ENCODE measurements at regions not wholly inside any gene's neighbourhood (a gene's known extent, or its start where the extent isn't known, plus 50 kb on each side); places are given as distances from the start of the nearest gene placed in this dataset.

- no peak overlapping the region for H3K4me3 ChIP-seq (ENCODE audit: low read depth in 1 of 3, low read length in 3 of 3)
- FAIRE-seq (no peak), DNase-seq (no peak)
- H3K4me1 ChIP-seq (ENCODE audit: control insufficient read depth in 3 of 3, insufficient read depth in 2 of 3, low read depth in 1 of 3, low read length in 2 of 3): no peaks in the 10 kb centered on the region
- no peaks in the 10 kb centered on the region for H3K27me3 ChIP-seq (ENCODE audit: control insufficient read depth in 3 of 3, insufficient read depth in 3 of 3, low read length in 3 of 3)
- no peaks in the 10 kb centered on the region for H3K36me3 ChIP-seq (ENCODE audit: control insufficient read depth in 3 of 3, insufficient read depth in 2 of 3, low read depth in 1 of 3, low read length in 3 of 3)
- H3K9me3 ChIP-seq (ENCODE audit: control insufficient read depth in 2 of 2, insufficient read depth in 1 of 2, low read depth in 1 of 2, low read length in 1 of 2): no peaks in the 10 kb centered on the region
- WGBS, 3 donors: 47 to 49% (median 47%) methylated on average over 8 of the region's 8 CpGs
- H3K27ac ChIP-seq (ENCODE audit: low read depth in 1 of 3, low read length in 2 of 3): no peak overlapping the region
Measured at GRCh38 chr17:5816491-5817070, 232.3 kb upstream of the NLRP1 start.

GRCh38 chr17:5817475-5818395 lies 233.4 kb upstream of the NLRP1 start:
- FAIRE-seq (no peak), DNase-seq (no peak)
- 81 to 84% (median 84%) methylated on average over 4 of the region's 4 CpGs for WGBS, 3 donors
- H3K27me3 ChIP-seq (ENCODE audit: control insufficient read depth in 3 of 3, insufficient read depth in 3 of 3, low read length in 3 of 3): no peaks in the 10 kb centered on the region
- no peak overlapping the region for H3K27ac ChIP-seq (ENCODE audit: low read depth in 1 of 3, low read length in 2 of 3)
- no peaks in the 10 kb centered on the region for H3K9me3 ChIP-seq (ENCODE audit: control insufficient read depth in 2 of 2, insufficient read depth in 1 of 2, low read depth in 1 of 2, low read length in 1 of 2)
- H3K4me3 ChIP-seq (ENCODE audit: low read depth in 1 of 3, low read length in 3 of 3): no peak overlapping the region
- H3K36me3 ChIP-seq (ENCODE audit: control insufficient read depth in 3 of 3, insufficient read depth in 2 of 3, low read depth in 1 of 3, low read length in 3 of 3): no peaks in the 10 kb centered on the region
- no peaks in the 10 kb centered on the region for H3K4me1 ChIP-seq (ENCODE audit: control insufficient read depth in 3 of 3, insufficient read depth in 2 of 3, low read depth in 1 of 3, low read length in 2 of 3)

GRCh38 chr17:5819396-5819795 lies 235.1 kb upstream of the NLRP1 start:
- Histone ChIP-seq H3K27ac (ENCODE audit: low read depth in 1 of 3, low read length in 2 of 3) (no peak overlapping the region), H3K27me3 (ENCODE audit: control insufficient read depth in 3 of 3, insufficient read depth in 3 of 3, low read length in 3 of 3) (no peaks in the 10 kb centered on the region), H3K9me3 (ENCODE audit: control insufficient read depth in 2 of 2, insufficient read depth in 1 of 2, low read depth in 1 of 2, low read length in 1 of 2) (no peaks in the 10 kb centered on the region), H3K4me1 (ENCODE audit: control insufficient read depth in 3 of 3, insufficient read depth in 2 of 3, low read depth in 1 of 3, low read length in 2 of 3) (no peaks in the 10 kb centered on the region), H3K36me3 (ENCODE audit: control insufficient read depth in 3 of 3, insufficient read depth in 2 of 3, low read depth in 1 of 3, low read length in 3 of 3) (no peaks in the 10 kb centered on the region), H3K4me3 (ENCODE audit: low read depth in 1 of 3, low read length in 3 of 3) (no peak overlapping the region)
- no peak for FAIRE-seq
- DNase-seq: no peak
- WGBS, 3 donors: 60 to 81% (median 78%) methylated on average over 2 of the region's 2 CpGs

GRCh38 chr17:5819921-5820685 lies 235.8 kb upstream of the NLRP1 start:
- Histone ChIP-seq H3K27ac (ENCODE audit: low read depth in 1 of 3, low read length in 2 of 3) (no peak overlapping the region), H3K4me1 (ENCODE audit: control insufficient read depth in 3 of 3, insufficient read depth in 2 of 3, low read depth in 1 of 3, low read length in 2 of 3) (no peaks in the 10 kb centered on the region), H3K4me3 (ENCODE audit: low read depth in 1 of 3, low read length in 3 of 3) (no peak overlapping the region), H3K36me3 (ENCODE audit: control insufficient read depth in 3 of 3, insufficient read depth in 2 of 3, low read depth in 1 of 3, low read length in 3 of 3) (no peaks in the 10 kb centered on the region), H3K9me3 (ENCODE audit: control insufficient read depth in 2 of 2, insufficient read depth in 1 of 2, low read depth in 1 of 2, low read length in 1 of 2) (no peaks in the 10 kb centered on the region), H3K27me3 (ENCODE audit: control insufficient read depth in 3 of 3, insufficient read depth in 3 of 3, low read length in 3 of 3) (no peaks in the 10 kb centered on the region)
- no peak for DNase-seq
- WGBS, 3 donors: 79 to 86% (median 83%) methylated on average over 13 of the region's 13 CpGs
- no peak for FAIRE-seq

GRCh38 chr17:5820721-5821456 lies 236.6 kb upstream of the NLRP1 start:
- Histone ChIP-seq H3K27ac (ENCODE audit: low read depth in 1 of 3, low read length in 2 of 3) (no peak overlapping the region), H3K4me1 (ENCODE audit: control insufficient read depth in 3 of 3, insufficient read depth in 2 of 3, low read depth in 1 of 3, low read length in 2 of 3) (no peaks in the 10 kb centered on the region), H3K36me3 (ENCODE audit: control insufficient read depth in 3 of 3, insufficient read depth in 2 of 3, low read depth in 1 of 3, low read length in 3 of 3) (no peaks in the 10 kb centered on the region), H3K27me3 (ENCODE audit: control insufficient read depth in 3 of 3, insufficient read depth in 3 of 3, low read length in 3 of 3) (no peaks in the 10 kb centered on the region), H3K4me3 (ENCODE audit: low read depth in 1 of 3, low read length in 3 of 3) (no peak overlapping the region), H3K9me3 (ENCODE audit: control insufficient read depth in 2 of 2, insufficient read depth in 1 of 2, low read depth in 1 of 2, low read length in 1 of 2) (no peaks in the 10 kb centered on the region)
- DNase-seq: no peak
- FAIRE-seq: no peak
- 57 to 64% (median 58%) methylated on average over 10 of the region's 10 CpGs for WGBS, 3 donors

- no peak for FAIRE-seq
- WGBS, 3 donors: 65 to 80% (median 79%) methylated on average over 4 of the region's 4 CpGs
Measured at GRCh38 chr17:5821803-5822202, 237.5 kb upstream of the NLRP1 start.

GRCh38 chr17:5822281-5823060 lies 238.2 kb upstream of the NLRP1 start:
- peaks cover 0 to 3% of the 10 kb centered on the region in 2 donors for H3K9me3 ChIP-seq (ENCODE audit: control insufficient read depth in 2 of 2, insufficient read depth in 1 of 2, low read depth in 1 of 2, low read length in 1 of 2)
- H3K27me3 ChIP-seq (ENCODE audit: control insufficient read depth in 3 of 3, insufficient read depth in 3 of 3, low read length in 3 of 3): peaks cover 0 to 4% (median 0%) of the 10 kb centered on the region in 3 donors
- DNase-seq (no peak), FAIRE-seq (no peak)
- 66 to 74% (median 71%) methylated on average over 16 of the region's 16 CpGs for WGBS, 3 donors
- H3K36me3 ChIP-seq (ENCODE audit: control insufficient read depth in 3 of 3, insufficient read depth in 2 of 3, low read depth in 1 of 3, low read length in 3 of 3): no peaks in the 10 kb centered on the region
- H3K4me1 ChIP-seq (ENCODE audit: control insufficient read depth in 3 of 3, insufficient read depth in 2 of 3, low read depth in 1 of 3, low read length in 2 of 3): no peaks in the 10 kb centered on the region
- H3K27ac ChIP-seq (ENCODE audit: low read depth in 1 of 3, low read length in 2 of 3): no peak overlapping the region
- no peak overlapping the region for H3K4me3 ChIP-seq (ENCODE audit: low read depth in 1 of 3, low read length in 3 of 3)

More at GRCh38 chr17:5821803-5822202, 237.5 kb upstream of the NLRP1 start:
- DNase-seq: no peak
- H3K4me1 ChIP-seq (ENCODE audit: control insufficient read depth in 3 of 3, insufficient read depth in 2 of 3, low read depth in 1 of 3, low read length in 2 of 3): no peaks in the 10 kb centered on the region
- no peaks in the 10 kb centered on the region for H3K9me3 ChIP-seq (ENCODE audit: control insufficient read depth in 2 of 2, insufficient read depth in 1 of 2, low read depth in 1 of 2, low read length in 1 of 2)
- H3K4me3 ChIP-seq (ENCODE audit: low read depth in 1 of 3, low read length in 3 of 3): no peak overlapping the region
- H3K36me3 ChIP-seq (ENCODE audit: control insufficient read depth in 3 of 3, insufficient read depth in 2 of 3, low read depth in 1 of 3, low read length in 3 of 3): no peaks in the 10 kb centered on the region
- no peaks in the 10 kb centered on the region for H3K27me3 ChIP-seq (ENCODE audit: control insufficient read depth in 3 of 3, insufficient read depth in 3 of 3, low read length in 3 of 3)
- no peak overlapping the region for H3K27ac ChIP-seq (ENCODE audit: low read depth in 1 of 3, low read length in 2 of 3)

Data from small intestine (tissue), 7 donors.